ENCODE measurements at regions not wholly inside any gene's neighbourhood (a gene's known extent, or its start where the extent isn't known, plus 50 kb on each side); places are given as distances from the start of the nearest gene placed in this dataset.

DNA sequence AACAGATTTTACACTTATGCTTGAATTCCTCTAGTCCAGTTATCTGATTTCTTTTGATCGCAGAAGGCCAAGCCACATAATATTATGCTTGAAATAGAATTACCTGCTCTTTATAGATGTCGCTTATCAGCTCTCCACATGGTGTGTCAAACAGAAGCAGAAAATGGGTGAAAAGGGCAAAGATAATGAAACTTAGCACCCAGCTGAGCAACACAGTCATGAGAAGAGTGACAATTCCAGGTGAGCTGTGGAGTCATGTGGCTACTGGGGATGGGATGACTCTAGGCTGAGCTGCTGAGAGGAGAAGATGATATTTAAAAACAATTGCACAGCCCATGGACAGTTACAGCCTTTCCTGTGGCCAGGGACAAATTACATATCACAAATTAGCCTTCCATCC, 398.7 kb upstream of the PDZRN3 start:
- TF ChIP-seq, protein P1, sequence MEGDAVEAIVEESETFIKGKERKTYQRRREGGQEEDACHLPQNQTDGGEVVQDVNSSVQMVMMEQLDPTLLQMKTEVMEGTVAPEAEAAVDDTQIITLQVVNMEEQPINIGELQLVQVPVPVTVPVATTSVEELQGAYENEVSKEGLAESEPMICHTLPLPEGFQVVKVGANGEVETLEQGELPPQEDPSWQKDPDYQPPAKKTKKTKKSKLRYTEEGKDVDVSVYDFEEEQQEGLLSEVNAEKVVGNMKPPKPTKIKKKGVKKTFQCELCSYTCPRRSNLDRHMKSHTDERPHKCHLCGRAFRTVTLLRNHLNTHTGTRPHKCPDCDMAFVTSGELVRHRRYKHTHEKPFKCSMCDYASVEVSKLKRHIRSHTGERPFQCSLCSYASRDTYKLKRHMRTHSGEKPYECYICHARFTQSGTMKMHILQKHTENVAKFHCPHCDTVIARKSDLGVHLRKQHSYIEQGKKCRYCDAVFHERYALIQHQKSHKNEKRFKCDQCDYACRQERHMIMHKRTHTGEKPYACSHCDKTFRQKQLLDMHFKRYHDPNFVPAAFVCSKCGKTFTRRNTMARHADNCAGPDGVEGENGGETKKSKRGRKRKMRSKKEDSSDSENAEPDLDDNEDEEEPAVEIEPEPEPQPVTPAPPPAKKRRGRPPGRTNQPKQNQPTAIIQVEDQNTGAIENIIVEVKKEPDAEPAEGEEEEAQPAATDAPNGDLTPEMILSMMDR (IDR thresholded peaks at IDR 0.05) = no peak
- no peak for TF ChIP-seq POLR2A (IDR thresholded peaks at IDR 0.05)

Data from Peyer's patch (tissue), 4 donors.